ENCODE measurements at regions not wholly inside any gene's neighbourhood (a gene's known extent, or its start where the extent isn't known, plus 50 kb on each side); places are given as distances from the start of the nearest gene placed in this dataset.
"Not testable (repeated sequence)": the region's sequence is repeated elsewhere in the genome, so short reads cannot be mapped to it uniquely, and the experiment has no call there.

- no peaks in the 10 kb centered on the region for H3K79me2 ChIP-seq (ENCODE audit: insufficient read depth, low read length)
- no peaks in the 10 kb centered on the region for H3K4me1 ChIP-seq (ENCODE audit: insufficient read depth, low read length)
- H3K27ac ChIP-seq (ENCODE audit: low read depth, low read length), result no peak overlapping the region
- TF ChIP-seq CTCF (IDR thresholded peaks at IDR 0.05; ENCODE audit: extremely low read depth, low read depth, low read length), result no peak
- H4K20me1 ChIP-seq (ENCODE audit: insufficient read depth, low read length), result no peaks in the 10 kb centered on the region
- no peaks in the 10 kb centered on the region for H3K9me3 ChIP-seq (ENCODE audit: low read depth, low read length)
- H3K4me3 ChIP-seq (ENCODE audit: insufficient read depth, low read length), result no peak overlapping the region
- H3K4me2 ChIP-seq (ENCODE audit: insufficient read depth, low read length), result no peak overlapping the region
- H2AFZ ChIP-seq (ENCODE audit: low read length), result no peak overlapping the region
- H3K36me3 ChIP-seq (ENCODE audit: insufficient read depth, low read length), result no peaks in the 10 kb centered on the region
- H3K27me3 ChIP-seq (ENCODE audit: insufficient read depth, low read length), result no peaks in the 10 kb centered on the region
- DNase-seq (ENCODE audit: insufficient read length, low spot score, missing footprints), result no peak
These were observed 372.9 kb upstream of the MAOA start for GRCh38 chrX:43283187-43283586.

- not testable (repeated sequence) for H3K4me3 ChIP-seq (ENCODE audit: insufficient read depth, low read length); H2AFZ ChIP-seq (ENCODE audit: low read length); H3K36me3 ChIP-seq (ENCODE audit: insufficient read depth, low read length); H3K27ac ChIP-seq (ENCODE audit: low read depth, low read length); H3K9me3 ChIP-seq (ENCODE audit: low read depth, low read length); H4K20me1 ChIP-seq (ENCODE audit: insufficient read depth, low read length); H3K4me2 ChIP-seq (ENCODE audit: insufficient read depth, low read length); H3K4me1 ChIP-seq (ENCODE audit: insufficient read depth, low read length); DNase-seq (ENCODE audit: insufficient read length, low spot score, missing footprints); H3K79me2 ChIP-seq (ENCODE audit: insufficient read depth, low read length); H3K27me3 ChIP-seq (ENCODE audit: insufficient read depth, low read length)
These were observed 344.5 kb upstream of the MAOA start for GRCh38 chrX:43311625-43312024.

- DNase-seq (ENCODE audit: insufficient read length, low spot score, missing footprints), result no peak
- Histone ChIP-seq H3K4me2 (ENCODE audit: insufficient read depth, low read length) (no peak overlapping the region), H3K27me3 (ENCODE audit: insufficient read depth, low read length) (no peaks in the 10 kb centered on the region), H3K4me3 (ENCODE audit: insufficient read depth, low read length) (no peak overlapping the region), H3K36me3 (ENCODE audit: insufficient read depth, low read length) (no peaks in the 10 kb centered on the region), H3K27ac (ENCODE audit: low read depth, low read length) (no peak overlapping the region), H2AFZ (ENCODE audit: low read length) (no peak overlapping the region), H4K20me1 (ENCODE audit: insufficient read depth, low read length) (no peaks in the 10 kb centered on the region), H3K79me2 (ENCODE audit: insufficient read depth, low read length) (no peaks in the 10 kb centered on the region), H3K4me1 (ENCODE audit: insufficient read depth, low read length) (no peaks in the 10 kb centered on the region), H3K9me3 (ENCODE audit: low read depth, low read length) (no peaks in the 10 kb centered on the region)
- TF ChIP-seq CTCF (IDR thresholded peaks at IDR 0.05; ENCODE audit: extremely low read depth, low read depth, low read length), result no peak
These were observed 343.1 kb upstream of the MAOA start for GRCh38 chrX:43313035-43313434.

- Histone ChIP-seq H3K4me2 (ENCODE audit: insufficient read depth, low read length) (no peak overlapping the region), H3K4me3 (ENCODE audit: insufficient read depth, low read length) (no peak overlapping the region), H3K27me3 (ENCODE audit: insufficient read depth, low read length) (no peaks in the 10 kb centered on the region), H3K27ac (ENCODE audit: low read depth, low read length) (no peak overlapping the region), H3K79me2 (ENCODE audit: insufficient read depth, low read length) (no peaks in the 10 kb centered on the region), H3K4me1 (ENCODE audit: insufficient read depth, low read length) (no peaks in the 10 kb centered on the region), H3K9me3 (ENCODE audit: low read depth, low read length) (no peaks in the 10 kb centered on the region), H3K36me3 (ENCODE audit: insufficient read depth, low read length) (no peaks in the 10 kb centered on the region), H2AFZ (ENCODE audit: low read length) (no peak overlapping the region), H4K20me1 (ENCODE audit: insufficient read depth, low read length) (no peaks in the 10 kb centered on the region)
- no peak for TF ChIP-seq CTCF (IDR thresholded peaks at IDR 0.05; ENCODE audit: extremely low read depth, low read depth, low read length)
- no peak for DNase-seq (ENCODE audit: insufficient read length, low spot score, missing footprints)
These were observed 341.6 kb upstream of the MAOA start for GRCh38 chrX:43314525-43314924.

GRCh38 chrX:43315622-43316021 lies 340.5 kb upstream of the MAOA start:
- TF ChIP-seq CTCF (IDR thresholded peaks at IDR 0.05; ENCODE audit: extremely low read depth, low read depth, low read length), result no peak
- DNase-seq (ENCODE audit: insufficient read length, low spot score, missing footprints), result no peak
- H3K4me2 ChIP-seq (ENCODE audit: insufficient read depth, low read length), result no peak overlapping the region
- no peaks in the 10 kb centered on the region for H4K20me1 ChIP-seq (ENCODE audit: insufficient read depth, low read length)
- no peaks in the 10 kb centered on the region for H3K36me3 ChIP-seq (ENCODE audit: insufficient read depth, low read length)
- no peaks in the 10 kb centered on the region for H3K79me2 ChIP-seq (ENCODE audit: insufficient read depth, low read length)
- H2AFZ ChIP-seq (ENCODE audit: low read length), result no peak overlapping the region
- no peaks in the 10 kb centered on the region for H3K27me3 ChIP-seq (ENCODE audit: insufficient read depth, low read length)
- no peaks in the 10 kb centered on the region for H3K9me3 ChIP-seq (ENCODE audit: low read depth, low read length)
- no peak overlapping the region for H3K4me3 ChIP-seq (ENCODE audit: insufficient read depth, low read length)
- H3K27ac ChIP-seq (ENCODE audit: low read depth, low read length), result no peak overlapping the region
- no peaks in the 10 kb centered on the region for H3K4me1 ChIP-seq (ENCODE audit: insufficient read depth, low read length)

Measured in osteoblast (primary cell).